Ishikawa (cell line): ENCODE measurements at regions not wholly inside any gene's neighbourhood (a gene's known extent, or its start where the extent isn't known, plus 50 kb on each side); places are given as distances from the start of the nearest gene placed in this dataset.

Experiments used
- CEBPB ChIP-seq: IDR thresholded peaks from 2 replicates; pipeline ENCODE4 v1.6.1; 2012
- EGR1 ChIP-seq: IDR thresholded peaks from 2 replicates; pipeline ENCODE4 v1.6.1; 2012
- EP300 ChIP-seq: IDR thresholded peaks from 2 replicates; pipeline ENCODE4 v1.6.1; 2012; ENCODE audit warnings: borderline replicate concordance
- FOXM1 ChIP-seq: IDR thresholded peaks from 2 replicates; pipeline ENCODE4 v1.6.1; 2012; ENCODE audit warnings: low read depth, borderline replicate concordance
- NFIC ChIP-seq: IDR thresholded peaks from 2 replicates; pipeline ENCODE4 v1.6.1; 2012
- RAD21 ChIP-seq: IDR thresholded peaks from 2 replicates; pipeline ENCODE4 v1.6.1; 2012; ENCODE audit warnings: low read depth
- TAF1 ChIP-seq: IDR thresholded peaks from 2 replicates; pipeline ENCODE4 v1.6.1; 2012; ENCODE audit warnings: low read depth, mild to moderate bottlenecking
- TCF12 ChIP-seq: IDR thresholded peaks from 2 replicates; pipeline ENCODE4 v1.6.1; 2012; ENCODE audit warnings: low read depth
- TEAD4 ChIP-seq: IDR thresholded peaks from 2 replicates; pipeline ENCODE4 v1.6.1; 2012
- YY1 ChIP-seq: IDR thresholded peaks from 2 replicates; pipeline ENCODE4 v1.6.1; 2012; ENCODE audit warnings: low read depth
- ZBTB7A ChIP-seq: IDR thresholded peaks from 2 replicates; pipeline ENCODE4 v1.6.1; 2012; ENCODE audit warnings: low read depth
- TF ChIP-seq, protein P1 (sequence below): IDR thresholded peaks from 2 replicates; pipeline ENCODE4 v1.6.1; 2012
- TF ChIP-seq, protein P2 (sequence below): IDR thresholded peaks from 2 replicates; pipeline ENCODE4 v1.6.1; 2012; ENCODE audit warnings: low read depth, mild to moderate bottlenecking

DNA sequence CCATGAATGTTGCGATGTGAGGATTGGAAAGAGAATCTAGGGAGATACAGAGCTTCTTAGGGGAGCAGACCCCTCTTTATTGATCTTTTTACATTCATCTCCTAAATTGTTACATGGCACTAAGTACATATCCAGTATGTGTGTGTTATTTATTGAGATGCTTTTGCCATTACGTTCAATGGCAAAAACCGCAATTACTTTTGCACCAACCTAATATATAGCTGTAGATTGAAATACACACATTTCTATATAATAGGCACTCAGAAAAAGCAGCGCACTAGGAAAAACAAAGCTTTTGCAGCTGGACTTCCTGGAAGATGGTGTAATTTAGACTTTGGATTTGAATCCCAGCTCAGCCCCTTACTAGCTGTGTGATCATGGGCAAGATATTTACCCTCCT, 849.4 kb downstream of the SLC4A3 start:
- TF ChIP-seq, protein P1, sequence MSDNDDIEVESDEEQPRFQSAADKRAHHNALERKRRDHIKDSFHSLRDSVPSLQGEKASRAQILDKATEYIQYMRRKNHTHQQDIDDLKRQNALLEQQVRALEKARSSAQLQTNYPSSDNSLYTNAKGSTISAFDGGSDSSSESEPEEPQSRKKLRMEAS: no peak
- TF ChIP-seq EP300 (no peak), YY1 (no peak), RAD21 (no peak), TEAD4 (no peak), TAF1 (no peak), FOXM1 (no peak), TCF12 (no peak), ZBTB7A (no peak), NFIC (no peak), CEBPB (no peak), EGR1 (no peak)
- TF ChIP-seq, protein P2, sequence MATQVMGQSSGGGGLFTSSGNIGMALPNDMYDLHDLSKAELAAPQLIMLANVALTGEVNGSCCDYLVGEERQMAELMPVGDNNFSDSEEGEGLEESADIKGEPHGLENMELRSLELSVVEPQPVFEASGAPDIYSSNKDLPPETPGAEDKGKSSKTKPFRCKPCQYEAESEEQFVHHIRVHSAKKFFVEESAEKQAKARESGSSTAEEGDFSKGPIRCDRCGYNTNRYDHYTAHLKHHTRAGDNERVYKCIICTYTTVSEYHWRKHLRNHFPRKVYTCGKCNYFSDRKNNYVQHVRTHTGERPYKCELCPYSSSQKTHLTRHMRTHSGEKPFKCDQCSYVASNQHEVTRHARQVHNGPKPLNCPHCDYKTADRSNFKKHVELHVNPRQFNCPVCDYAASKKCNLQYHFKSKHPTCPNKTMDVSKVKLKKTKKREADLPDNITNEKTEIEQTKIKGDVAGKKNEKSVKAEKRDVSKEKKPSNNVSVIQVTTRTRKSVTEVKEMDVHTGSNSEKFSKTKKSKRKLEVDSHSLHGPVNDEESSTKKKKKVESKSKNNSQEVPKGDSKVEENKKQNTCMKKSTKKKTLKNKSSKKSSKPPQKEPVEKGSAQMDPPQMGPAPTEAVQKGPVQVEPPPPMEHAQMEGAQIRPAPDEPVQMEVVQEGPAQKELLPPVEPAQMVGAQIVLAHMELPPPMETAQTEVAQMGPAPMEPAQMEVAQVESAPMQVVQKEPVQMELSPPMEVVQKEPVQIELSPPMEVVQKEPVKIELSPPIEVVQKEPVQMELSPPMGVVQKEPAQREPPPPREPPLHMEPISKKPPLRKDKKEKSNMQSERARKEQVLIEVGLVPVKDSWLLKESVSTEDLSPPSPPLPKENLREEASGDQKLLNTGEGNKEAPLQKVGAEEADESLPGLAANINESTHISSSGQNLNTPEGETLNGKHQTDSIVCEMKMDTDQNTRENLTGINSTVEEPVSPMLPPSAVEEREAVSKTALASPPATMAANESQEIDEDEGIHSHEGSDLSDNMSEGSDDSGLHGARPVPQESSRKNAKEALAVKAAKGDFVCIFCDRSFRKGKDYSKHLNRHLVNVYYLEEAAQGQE: no peak
